ENCODE measurements at regions not wholly inside any gene's neighbourhood (a gene's known extent, or its start where the extent isn't known, plus 50 kb on each side); places are given as distances from the start of the nearest gene placed in this dataset.

DNA sequence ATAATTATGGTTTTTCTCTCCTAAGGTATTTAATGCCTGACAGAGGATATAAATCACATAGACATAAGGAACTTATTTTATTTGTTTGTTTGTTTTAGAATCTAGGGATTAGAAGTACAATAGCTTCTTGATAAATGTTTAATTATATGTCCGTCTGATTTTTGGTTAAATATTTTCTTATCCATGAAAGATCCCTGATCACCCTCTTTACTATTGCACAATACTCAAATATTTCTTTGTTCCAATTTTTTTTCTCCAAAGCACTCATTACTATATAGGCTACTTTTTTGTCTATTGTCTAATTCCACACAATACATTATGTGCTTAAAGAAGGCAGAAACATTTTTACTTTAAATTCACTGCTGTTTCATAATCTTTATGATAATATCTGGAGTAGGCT is 875.8 kb downstream of the TDRD15 start:
- no TSS peak for BruUV-seq (replicated peaks)
- Histone ChIP-seq H3K9me3 (ENCODE audit: control insufficient read depth in 1 of 2, insufficient read depth in 1 of 2, low read depth in 1 of 2, low read length in 2 of 2) (peaks cover 5 to 23% of the 10 kb centered on the region in 2 experiments; a peak in 2 of 4 replicates), H3K36me3 (ENCODE audit: control insufficient read depth in 1 of 2, insufficient read depth in 2 of 2, low read length in 2 of 2) (no peaks in the 10 kb centered on the region), H3K27ac (ENCODE audit: low read depth, low read length) (no peak overlapping the region), H3K79me2 (ENCODE audit: insufficient read depth, low read length) (no peaks in the 10 kb centered on the region), H3K4me2 (ENCODE audit: low read length) (no peak overlapping the region), H3K27me3 (ENCODE audit: insufficient read depth, low read length) (no peaks in the 10 kb centered on the region), H4K20me1 (ENCODE audit: insufficient read depth) (no peaks in the 10 kb centered on the region), H3K9me2 (ENCODE audit: insufficient read depth) (no peaks in the 10 kb centered on the region), H3K9ac (ENCODE audit: low read length) (no peak overlapping the region), H3K4me1 (ENCODE audit: control insufficient read depth in 1 of 2, insufficient read depth in 2 of 2, low read length in 2 of 2) (no peaks in the 10 kb centered on the region), H2AFZ (ENCODE audit: low read depth, low read length, poor library complexity, severe bottlenecking) (no peak overlapping the region), H3K4me3 (replicated peaks in 1 of 2; ENCODE audit: low read depth in 1 of 2, low read length in 2 of 2) (no peak overlapping the region)
- ChIA-PET CTCF (no interaction called here), POLR2A (no interaction called here), RAD21 (ENCODE audit: low non-redundant PET in 1 of 2, low total read pairs in 2 of 2, uncharacterized antibody in 2 of 2, unreplicated experiment in 2 of 2) (no interaction called here)
- intact Hi-C loops (cut with micrococcal nuclease): no loop called here
- DNase-seq (ENCODE audit: low read depth, low spot score) (no peak), ATAC-seq (no peak)
- no peak for TF ChIP-seq RAD21 (IDR thresholded peaks at IDR 0.05; ENCODE audit: low read depth)
- no peak for TF ChIP-seq EGR1 (IDR thresholded peaks at IDR 0.05; ENCODE audit: low read depth)
- no peak for TF ChIP-seq POLR2A (IDR thresholded peaks at IDR 0.05; ENCODE audit: borderline replicate concordance, extremely low read depth, insufficient read depth, insufficient read length)
- TF ChIP-seq, protein P1, sequence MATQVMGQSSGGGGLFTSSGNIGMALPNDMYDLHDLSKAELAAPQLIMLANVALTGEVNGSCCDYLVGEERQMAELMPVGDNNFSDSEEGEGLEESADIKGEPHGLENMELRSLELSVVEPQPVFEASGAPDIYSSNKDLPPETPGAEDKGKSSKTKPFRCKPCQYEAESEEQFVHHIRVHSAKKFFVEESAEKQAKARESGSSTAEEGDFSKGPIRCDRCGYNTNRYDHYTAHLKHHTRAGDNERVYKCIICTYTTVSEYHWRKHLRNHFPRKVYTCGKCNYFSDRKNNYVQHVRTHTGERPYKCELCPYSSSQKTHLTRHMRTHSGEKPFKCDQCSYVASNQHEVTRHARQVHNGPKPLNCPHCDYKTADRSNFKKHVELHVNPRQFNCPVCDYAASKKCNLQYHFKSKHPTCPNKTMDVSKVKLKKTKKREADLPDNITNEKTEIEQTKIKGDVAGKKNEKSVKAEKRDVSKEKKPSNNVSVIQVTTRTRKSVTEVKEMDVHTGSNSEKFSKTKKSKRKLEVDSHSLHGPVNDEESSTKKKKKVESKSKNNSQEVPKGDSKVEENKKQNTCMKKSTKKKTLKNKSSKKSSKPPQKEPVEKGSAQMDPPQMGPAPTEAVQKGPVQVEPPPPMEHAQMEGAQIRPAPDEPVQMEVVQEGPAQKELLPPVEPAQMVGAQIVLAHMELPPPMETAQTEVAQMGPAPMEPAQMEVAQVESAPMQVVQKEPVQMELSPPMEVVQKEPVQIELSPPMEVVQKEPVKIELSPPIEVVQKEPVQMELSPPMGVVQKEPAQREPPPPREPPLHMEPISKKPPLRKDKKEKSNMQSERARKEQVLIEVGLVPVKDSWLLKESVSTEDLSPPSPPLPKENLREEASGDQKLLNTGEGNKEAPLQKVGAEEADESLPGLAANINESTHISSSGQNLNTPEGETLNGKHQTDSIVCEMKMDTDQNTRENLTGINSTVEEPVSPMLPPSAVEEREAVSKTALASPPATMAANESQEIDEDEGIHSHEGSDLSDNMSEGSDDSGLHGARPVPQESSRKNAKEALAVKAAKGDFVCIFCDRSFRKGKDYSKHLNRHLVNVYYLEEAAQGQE (IDR thresholded peaks at IDR 0.05; ENCODE audit: low read depth): no peak
- no peak for TF ChIP-seq ELF1 (IDR thresholded peaks at IDR 0.05; ENCODE audit: borderline replicate concordance, low read depth)
- no peak for TF ChIP-seq MAX (IDR thresholded peaks at IDR 0.05)
- TF ChIP-seq, protein P2, sequence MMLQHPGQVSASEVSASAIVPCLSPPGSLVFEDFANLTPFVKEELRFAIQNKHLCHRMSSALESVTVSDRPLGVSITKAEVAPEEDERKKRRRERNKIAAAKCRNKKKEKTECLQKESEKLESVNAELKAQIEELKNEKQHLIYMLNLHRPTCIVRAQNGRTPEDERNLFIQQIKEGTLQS (IDR thresholded peaks at IDR 0.05): no peak
- TF ChIP-seq EZH2 (IDR thresholded peaks at IDR 0.05): no peak
- TF ChIP-seq POLR2AphosphoS5 (IDR thresholded peaks at IDR 0.05; ENCODE audit: low read depth, low read length): no peak
- no peak for TF ChIP-seq YY1 (IDR thresholded peaks at IDR 0.05; ENCODE audit: extremely low read depth, insufficient replicate concordance, low read depth, low read length)
